LNCaP clone FGC (cell line): ENCODE measurements at regions not wholly inside any gene's neighbourhood (a gene's known extent, or its start where the extent isn't known, plus 50 kb on each side); places are given as distances from the start of the nearest gene placed in this dataset.

Source experiments
- DNase-seq: peaks from one replicate; pipeline ENCODE4 v3.0.0-alpha.2; 2011; ENCODE audit warnings: low read depth
- H3K4me3 ChIP-seq: 2 replicates; pipeline ENCODE4 v1.5.1; 2011; ENCODE audit warnings: mild to moderate bottlenecking, low read depth, low read length, control low read depth
- CTCF ChIP-seq: IDR thresholded peaks from 2 replicates; pipeline ENCODE4 v1.5.1; 2012; ENCODE audit warnings: mild to moderate bottlenecking; ENCODE audit not compliant: control insufficient read depth, insufficient read depth; ENCODE audit errors: extremely low read depth

- no peak overlapping the region for H3K4me3 ChIP-seq
- no peak for DNase-seq
- no peak for TF ChIP-seq CTCF
Observed at GRCh38 chr1:232211149-232211548, 418.8 kb downstream of the SIPA1L2 start.

DNA sequence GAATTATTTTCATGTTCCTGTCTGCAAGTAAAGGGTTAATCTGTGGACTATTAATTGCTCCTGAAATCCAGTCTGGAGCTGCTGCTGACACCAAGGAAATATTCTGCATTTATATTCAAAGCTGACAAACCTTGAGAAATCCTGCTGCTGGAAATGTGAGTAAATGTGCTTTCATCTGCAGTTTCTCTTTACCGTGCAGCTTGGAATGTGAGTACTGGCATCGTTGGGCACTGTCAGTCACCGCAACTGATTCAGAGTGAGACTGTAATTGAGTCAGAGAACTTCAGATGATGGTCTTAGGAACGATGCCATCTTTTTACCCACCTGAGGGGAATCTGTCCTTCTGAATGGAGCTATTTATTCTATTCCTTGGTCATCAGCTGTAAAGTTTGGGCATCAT, 420.6 kb downstream of the SIPA1L2 start:
- TF ChIP-seq CTCF, result no peak
- H3K4me3 ChIP-seq, result no peak overlapping the region
- DNase-seq, result no peak

- no peak overlapping the region for H3K4me3 ChIP-seq
- TF ChIP-seq CTCF, result no peak
- peak; percentile 83 for DNase-seq
Observed at GRCh38 chr1:232207073-232207866, 422.7 kb downstream of the SIPA1L2 start.

DNA sequence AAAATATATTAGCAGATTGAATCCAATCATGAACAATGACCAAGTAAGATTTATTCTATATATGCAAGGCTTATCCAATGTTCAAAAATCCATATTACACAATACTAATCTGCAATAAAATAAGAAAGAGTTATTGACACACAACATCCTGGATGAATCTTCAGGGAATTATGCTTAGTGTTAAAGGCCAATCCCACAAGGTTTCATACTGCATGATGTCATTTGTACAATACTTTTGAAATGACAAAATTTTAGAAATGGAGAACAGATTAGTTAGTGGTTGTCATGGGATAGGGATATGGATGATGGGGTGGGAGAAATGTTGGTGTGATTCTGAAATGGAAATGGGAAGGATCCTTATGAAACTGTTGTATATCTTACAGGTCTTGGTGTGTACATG, 425.7 kb downstream of the SIPA1L2 start:
- TF ChIP-seq CTCF, result no peak
- no peak for DNase-seq

GRCh38 chr1:232201024-232201423, 428.9 kb downstream of the SIPA1L2 start:
- DNase-seq, result no peak
- H3K4me3 ChIP-seq, result no peak overlapping the region
- no peak for TF ChIP-seq CTCF

More for the DNA sequence above, 425.7 kb downstream of the SIPA1L2 start:
- H3K4me3 ChIP-seq, result no peak overlapping the region

GRCh38 chr1:232196042-232196441, 433.9 kb downstream of the SIPA1L2 start:
- no peak for DNase-seq
- no peak for TF ChIP-seq CTCF
- no peak overlapping the region for H3K4me3 ChIP-seq

DNA sequence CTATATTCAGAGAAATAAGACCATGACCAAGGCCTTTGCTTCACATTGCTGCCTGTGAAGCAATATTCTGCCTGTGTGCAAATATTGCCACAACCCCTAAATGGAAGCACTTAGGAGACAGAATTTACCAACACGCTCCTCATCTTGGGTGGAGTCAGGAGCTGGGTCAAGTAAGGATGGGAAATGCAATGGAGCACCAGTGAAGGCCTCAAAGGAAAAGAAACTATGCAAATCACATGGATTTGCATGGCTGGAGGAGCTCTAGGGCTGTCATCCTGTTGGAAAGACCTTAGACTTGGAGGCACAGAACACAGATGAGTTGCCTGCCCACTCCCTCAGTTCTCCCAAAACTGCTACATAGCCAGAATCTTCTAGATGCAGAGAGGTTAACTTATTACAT, 435.5 kb downstream of the SIPA1L2 start:
- no peak overlapping the region for H3K4me3 ChIP-seq
- DNase-seq, result no peak
- no peak for TF ChIP-seq CTCF
